ENCODE measurements at regions not wholly inside any gene's neighbourhood (a gene's known extent, or its start where the extent isn't known, plus 50 kb on each side); places are given as distances from the start of the nearest gene placed in this dataset.

DNA sequence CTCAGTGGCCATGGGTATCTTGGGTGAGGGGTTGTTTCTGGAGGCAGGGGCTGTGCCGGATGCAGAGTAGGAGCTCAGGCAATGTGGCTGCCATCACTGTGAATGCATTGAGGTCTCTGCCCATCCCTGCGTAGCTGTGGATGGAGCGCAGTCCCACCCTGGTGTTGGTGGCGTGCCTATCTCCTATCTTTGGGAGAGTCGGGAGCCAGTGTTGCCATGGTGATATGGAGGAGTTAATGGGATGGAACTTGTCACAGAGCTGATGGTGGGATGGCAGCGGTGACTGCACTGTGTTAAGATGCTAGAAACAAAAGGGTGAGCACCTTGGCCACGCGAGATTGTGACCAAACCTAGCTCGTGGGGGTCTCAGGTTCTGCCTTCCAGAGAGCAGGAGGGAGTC, 197.3 kb downstream of the MELK start:
- TF ChIP-seq, protein P1, sequence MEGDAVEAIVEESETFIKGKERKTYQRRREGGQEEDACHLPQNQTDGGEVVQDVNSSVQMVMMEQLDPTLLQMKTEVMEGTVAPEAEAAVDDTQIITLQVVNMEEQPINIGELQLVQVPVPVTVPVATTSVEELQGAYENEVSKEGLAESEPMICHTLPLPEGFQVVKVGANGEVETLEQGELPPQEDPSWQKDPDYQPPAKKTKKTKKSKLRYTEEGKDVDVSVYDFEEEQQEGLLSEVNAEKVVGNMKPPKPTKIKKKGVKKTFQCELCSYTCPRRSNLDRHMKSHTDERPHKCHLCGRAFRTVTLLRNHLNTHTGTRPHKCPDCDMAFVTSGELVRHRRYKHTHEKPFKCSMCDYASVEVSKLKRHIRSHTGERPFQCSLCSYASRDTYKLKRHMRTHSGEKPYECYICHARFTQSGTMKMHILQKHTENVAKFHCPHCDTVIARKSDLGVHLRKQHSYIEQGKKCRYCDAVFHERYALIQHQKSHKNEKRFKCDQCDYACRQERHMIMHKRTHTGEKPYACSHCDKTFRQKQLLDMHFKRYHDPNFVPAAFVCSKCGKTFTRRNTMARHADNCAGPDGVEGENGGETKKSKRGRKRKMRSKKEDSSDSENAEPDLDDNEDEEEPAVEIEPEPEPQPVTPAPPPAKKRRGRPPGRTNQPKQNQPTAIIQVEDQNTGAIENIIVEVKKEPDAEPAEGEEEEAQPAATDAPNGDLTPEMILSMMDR (conservative IDR thresholded peaks at IDR 0.05; ENCODE audit: low read depth, low read length) = no peak

DNA sequence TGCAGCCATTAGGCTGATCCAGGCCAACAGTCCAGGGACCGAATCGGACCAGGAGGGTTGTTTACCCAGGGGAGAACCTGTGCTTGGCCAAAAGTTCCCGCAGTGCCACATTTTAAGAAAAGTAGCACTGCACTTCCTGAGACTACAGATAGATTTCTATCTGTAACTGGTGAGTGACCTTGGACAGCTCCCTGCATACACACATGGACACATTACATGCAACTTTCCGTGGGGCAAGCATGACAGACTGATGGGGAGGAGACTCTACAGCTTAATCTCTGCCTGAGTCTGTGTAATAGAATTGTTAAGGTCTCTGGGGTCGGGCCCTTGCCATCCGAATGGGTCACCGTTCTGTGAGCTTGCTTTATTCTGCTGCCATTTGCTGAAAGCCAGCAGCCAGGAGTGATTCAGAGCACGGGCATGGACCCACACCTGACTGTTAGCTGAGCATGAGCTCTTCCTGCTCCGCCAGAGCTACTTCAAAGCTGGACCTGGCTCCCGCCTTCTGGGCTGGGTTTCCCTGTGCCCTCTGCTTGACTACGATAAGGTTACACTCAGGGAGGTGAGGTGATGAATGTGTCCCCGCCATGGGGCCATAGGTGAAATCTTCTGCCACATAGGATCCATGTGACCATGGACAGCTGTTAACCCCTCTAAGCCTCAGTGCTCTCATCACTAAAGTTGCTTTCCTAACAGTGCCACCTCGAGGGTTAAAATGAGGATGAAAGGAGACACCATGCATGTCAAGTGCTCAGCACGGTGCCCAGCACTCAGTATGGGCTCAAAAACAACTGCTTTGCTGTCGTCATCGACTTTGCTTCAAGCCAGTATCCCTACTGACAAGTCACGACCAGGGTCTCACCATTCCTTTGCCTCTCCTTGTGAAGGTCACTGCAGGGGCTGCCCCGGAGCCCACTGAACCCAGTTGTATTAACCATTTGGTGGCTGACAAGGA, 200.0 kb downstream of the MELK start:
- no peak for DNase-seq (ENCODE audit: low read depth)
- TF ChIP-seq, protein P1 (conservative IDR thresholded peaks at IDR 0.05; ENCODE audit: low read depth, low read length) = no peak
- no peak overlapping the region for H3K4me3 ChIP-seq (ENCODE audit: low read depth, low read length)

More for the DNA sequence above, 197.3 kb downstream of the MELK start:
- H3K4me3 ChIP-seq (ENCODE audit: low read depth, low read length) = no peak overlapping the region
- no peak for DNase-seq (ENCODE audit: low read depth)

DNA sequence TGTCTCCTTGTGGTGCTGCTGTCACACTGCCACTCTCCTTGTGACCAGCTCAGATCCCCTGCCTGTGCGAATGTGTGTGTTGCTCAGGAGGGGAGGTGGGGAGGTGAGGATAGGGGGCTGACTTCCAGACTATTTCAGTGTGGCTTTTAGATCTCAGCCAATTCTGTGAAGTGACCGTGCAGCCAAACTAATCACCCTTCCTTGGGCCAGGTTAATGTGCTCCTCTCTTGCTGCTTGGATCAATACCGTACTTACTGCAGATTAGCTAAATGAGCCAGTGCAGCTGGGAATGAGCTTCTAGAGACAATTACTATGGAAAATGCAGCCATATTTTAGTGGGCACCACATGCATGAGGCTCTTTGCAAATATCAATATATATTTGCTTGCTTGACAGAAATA, 206.0 kb downstream of the MELK start:
- no peak overlapping the region for H3K4me3 ChIP-seq (ENCODE audit: low read depth, low read length)
- TF ChIP-seq, protein P1 (conservative IDR thresholded peaks at IDR 0.05; ENCODE audit: low read depth, low read length) = no peak
- DNase-seq (ENCODE audit: low read depth) = no peak

DNA sequence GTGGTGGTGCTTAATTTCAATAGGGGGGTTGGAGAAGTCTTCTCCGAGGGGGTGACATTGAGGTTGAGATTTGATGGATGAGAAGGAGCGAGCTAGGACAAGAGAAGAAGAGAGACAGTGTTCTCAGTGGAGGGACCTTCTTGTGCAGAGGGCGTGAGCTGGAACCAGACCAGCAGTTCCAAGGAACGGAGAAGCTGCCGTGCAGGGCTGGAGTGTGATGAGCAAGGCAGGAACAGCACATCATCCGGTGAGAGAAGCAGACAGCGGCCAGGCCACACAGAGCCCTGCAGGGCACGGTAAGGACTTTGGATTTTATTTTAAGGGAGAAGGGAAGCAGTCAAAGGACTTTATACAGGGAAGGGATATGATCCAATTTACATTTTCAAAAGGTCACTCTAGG, 206.9 kb downstream of the MELK start:
- no peak overlapping the region for H3K4me3 ChIP-seq (ENCODE audit: low read depth, low read length)
- TF ChIP-seq, protein P1 (conservative IDR thresholded peaks at IDR 0.05; ENCODE audit: low read depth, low read length) = no peak
- DNase-seq (ENCODE audit: low read depth) = no peak

DNA sequence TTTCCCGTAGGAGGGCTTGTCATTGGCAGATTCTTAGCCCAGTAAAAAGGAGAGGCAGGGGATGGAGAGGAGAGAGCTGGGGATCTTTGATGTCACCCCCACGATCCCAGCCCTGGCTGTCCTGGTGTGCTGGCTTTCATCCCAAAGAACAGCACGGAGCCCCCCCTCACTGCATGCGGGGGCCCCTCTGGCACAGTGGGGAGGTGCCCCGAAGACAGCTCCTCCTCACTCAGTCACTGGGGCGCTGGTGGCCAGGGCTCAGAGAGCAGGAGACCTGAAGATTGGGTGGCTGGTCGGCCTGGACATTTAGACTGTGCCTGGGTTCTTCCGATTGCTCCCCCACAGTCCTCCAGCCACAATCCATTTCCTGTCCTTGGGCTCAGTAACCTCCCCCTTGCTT, 207.5 kb downstream of the MELK start:
- no peak for DNase-seq (ENCODE audit: low read depth)
- no peak overlapping the region for H3K4me3 ChIP-seq (ENCODE audit: low read depth, low read length)
- TF ChIP-seq, protein P1 (conservative IDR thresholded peaks at IDR 0.05; ENCODE audit: low read depth, low read length) = no peak

DNA sequence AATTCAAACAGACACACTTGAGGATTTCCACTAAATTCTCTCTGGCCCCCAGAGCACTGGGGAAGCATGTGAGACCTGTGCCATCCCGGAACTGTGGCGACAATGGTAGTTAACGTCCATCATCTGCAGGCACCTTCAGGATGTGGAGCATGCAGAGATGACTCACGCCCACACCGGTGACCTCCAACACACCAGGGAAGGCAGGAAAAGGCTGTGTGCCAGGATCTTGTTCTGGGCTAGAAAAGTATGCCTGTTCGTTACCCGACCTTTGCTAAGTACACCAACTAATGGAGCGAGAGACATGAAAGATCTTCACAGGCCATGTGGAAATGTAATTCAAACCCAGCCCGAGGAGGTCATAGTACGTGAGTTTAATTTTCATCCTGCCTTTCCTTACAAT, 208.8 kb downstream of the MELK start:
- TF ChIP-seq, protein P1 (conservative IDR thresholded peaks at IDR 0.05; ENCODE audit: low read depth, low read length) = no peak
- DNase-seq (ENCODE audit: low read depth) = peak; percentile 20
- no peak overlapping the region for H3K4me3 ChIP-seq (ENCODE audit: low read depth, low read length)

Data from epithelial cell of proximal tubule (primary cell).